ENCODE measurements at regions not wholly inside any gene's neighbourhood (a gene's known extent, or its start where the extent isn't known, plus 50 kb on each side); places are given as distances from the start of the nearest gene placed in this dataset.

GRCh38 chr20:51311636-51312479 lies 230.7 kb downstream of the NFATC2 start:
- DNase-seq: no peak
- Histone ChIP-seq H2AFZ (ENCODE audit: low read length) (no peak overlapping the region), H3K4me1 (ENCODE audit: low read length) (no peaks in the 10 kb centered on the region), H3K9me3 (replicated peaks; ENCODE audit: insufficient read depth, low read length) (no peaks in the 10 kb centered on the region), H3K9me2 (replicated peaks; ENCODE audit: insufficient read depth, low read length) (no peaks in the 10 kb centered on the region), H3K9ac (ENCODE audit: low read length) (no peak overlapping the region), H3K27ac (ENCODE audit: low read length) (no peak overlapping the region), H3K4me2 (ENCODE audit: low read depth, low read length) (no peak overlapping the region), H3K27me3 (replicated peaks; ENCODE audit: insufficient read depth, low read length) (no peaks in the 10 kb centered on the region), H4K20me1 (ENCODE audit: insufficient read depth, low read length) (no peaks in the 10 kb centered on the region), H3K36me3 (replicated peaks; ENCODE audit: insufficient read depth, low read length) (no peaks in the 10 kb centered on the region), H3F3A (ENCODE audit: insufficient read depth, low read length) (no peaks in the 10 kb centered on the region), H3K4me3 (ENCODE audit: low read length) (no peak overlapping the region), H3K79me2 (ENCODE audit: low read length) (no peaks in the 10 kb centered on the region)
- TF ChIP-seq EZH2phosphoT487 (IDR thresholded peaks at IDR 0.05; ENCODE audit: low read length): no peak
- TF ChIP-seq EZH2 (optimal IDR thresholded peaks at IDR 0.05; ENCODE audit: low read depth, low read length): no peak
- TF ChIP-seq CTCF (IDR thresholded peaks at IDR 0.05; ENCODE audit: low read length): no peak

GRCh38 chr20:51310216-51310615 lies 232.3 kb downstream of the NFATC2 start:
- H3K9me2 ChIP-seq (replicated peaks; ENCODE audit: insufficient read depth, low read length): no peaks in the 10 kb centered on the region
- no peak for DNase-seq
- H2AFZ ChIP-seq (ENCODE audit: low read length): no peak overlapping the region
- H3K27me3 ChIP-seq (replicated peaks; ENCODE audit: insufficient read depth, low read length): no peaks in the 10 kb centered on the region
- no peaks in the 10 kb centered on the region for H3F3A ChIP-seq (ENCODE audit: insufficient read depth, low read length)
- H3K36me3 ChIP-seq (replicated peaks; ENCODE audit: insufficient read depth, low read length): no peaks in the 10 kb centered on the region
- H3K79me2 ChIP-seq (ENCODE audit: low read length): no peaks in the 10 kb centered on the region
- no peak overlapping the region for H3K4me2 ChIP-seq (ENCODE audit: low read depth, low read length)
- H4K20me1 ChIP-seq (ENCODE audit: insufficient read depth, low read length): no peaks in the 10 kb centered on the region
- no peaks in the 10 kb centered on the region for H3K4me1 ChIP-seq (ENCODE audit: low read length)
- TF ChIP-seq CTCF (IDR thresholded peaks at IDR 0.05; ENCODE audit: low read length) (no peak), EZH2 (optimal IDR thresholded peaks at IDR 0.05; ENCODE audit: low read depth, low read length) (no peak), EZH2phosphoT487 (IDR thresholded peaks at IDR 0.05; ENCODE audit: low read length) (no peak)
- H3K9ac ChIP-seq (ENCODE audit: low read length): no peak overlapping the region
- H3K27ac ChIP-seq (ENCODE audit: low read length): no peak overlapping the region
- no peaks in the 10 kb centered on the region for H3K9me3 ChIP-seq (replicated peaks; ENCODE audit: insufficient read depth, low read length)
- H3K4me3 ChIP-seq (ENCODE audit: low read length): no peak overlapping the region

- no peak overlapping the region for H3K9ac ChIP-seq (ENCODE audit: low read length)
- DNase-seq: no peak
- H2AFZ ChIP-seq (ENCODE audit: low read length): no peak overlapping the region
- H3K4me1 ChIP-seq (ENCODE audit: low read length): no peaks in the 10 kb centered on the region
- no peak overlapping the region for H3K27ac ChIP-seq (ENCODE audit: low read length)
- H4K20me1 ChIP-seq (ENCODE audit: insufficient read depth, low read length): no peaks in the 10 kb centered on the region
- no peaks in the 10 kb centered on the region for H3K27me3 ChIP-seq (replicated peaks; ENCODE audit: insufficient read depth, low read length)
- H3F3A ChIP-seq (ENCODE audit: insufficient read depth, low read length): no peaks in the 10 kb centered on the region
- H3K79me2 ChIP-seq (ENCODE audit: low read length): no peaks in the 10 kb centered on the region
- H3K9me2 ChIP-seq (replicated peaks; ENCODE audit: insufficient read depth, low read length): no peaks in the 10 kb centered on the region
- H3K36me3 ChIP-seq (replicated peaks; ENCODE audit: insufficient read depth, low read length): no peaks in the 10 kb centered on the region
- no peaks in the 10 kb centered on the region for H3K9me3 ChIP-seq (replicated peaks; ENCODE audit: insufficient read depth, low read length)
- H3K4me3 ChIP-seq (ENCODE audit: low read length): no peak overlapping the region
- H3K4me2 ChIP-seq (ENCODE audit: low read depth, low read length): no peak overlapping the region
- TF ChIP-seq EZH2phosphoT487 (IDR thresholded peaks at IDR 0.05; ENCODE audit: low read length) (no peak), EZH2 (optimal IDR thresholded peaks at IDR 0.05; ENCODE audit: low read depth, low read length) (no peak), CTCF (IDR thresholded peaks at IDR 0.05; ENCODE audit: low read length) (no peak)
These were observed 233.4 kb downstream of the NFATC2 start for GRCh38 chr20:51309128-51309527.
